ENCODE measurements at regions not wholly inside any gene's neighbourhood (a gene's known extent, or its start where the extent isn't known, plus 50 kb on each side); places are given as distances from the start of the nearest gene placed in this dataset.
A peak's percentile ranks its signal among the peaks of the same experiment; 100 is the strongest.
"Not testable (repeated sequence)": the region's sequence is repeated elsewhere in the genome, so short reads cannot be mapped to it uniquely, and the experiment has no call there.

GRCh38 chr1:41308520-41308919 is 52.7 kb upstream of the FOXO6 start:
- in situ Hi-C loops (cut with HindIII; ENCODE audit: low sequenced_read_pairs); DNase-seq (ENCODE audit: low spot score): not testable (repeated sequence)

DNA sequence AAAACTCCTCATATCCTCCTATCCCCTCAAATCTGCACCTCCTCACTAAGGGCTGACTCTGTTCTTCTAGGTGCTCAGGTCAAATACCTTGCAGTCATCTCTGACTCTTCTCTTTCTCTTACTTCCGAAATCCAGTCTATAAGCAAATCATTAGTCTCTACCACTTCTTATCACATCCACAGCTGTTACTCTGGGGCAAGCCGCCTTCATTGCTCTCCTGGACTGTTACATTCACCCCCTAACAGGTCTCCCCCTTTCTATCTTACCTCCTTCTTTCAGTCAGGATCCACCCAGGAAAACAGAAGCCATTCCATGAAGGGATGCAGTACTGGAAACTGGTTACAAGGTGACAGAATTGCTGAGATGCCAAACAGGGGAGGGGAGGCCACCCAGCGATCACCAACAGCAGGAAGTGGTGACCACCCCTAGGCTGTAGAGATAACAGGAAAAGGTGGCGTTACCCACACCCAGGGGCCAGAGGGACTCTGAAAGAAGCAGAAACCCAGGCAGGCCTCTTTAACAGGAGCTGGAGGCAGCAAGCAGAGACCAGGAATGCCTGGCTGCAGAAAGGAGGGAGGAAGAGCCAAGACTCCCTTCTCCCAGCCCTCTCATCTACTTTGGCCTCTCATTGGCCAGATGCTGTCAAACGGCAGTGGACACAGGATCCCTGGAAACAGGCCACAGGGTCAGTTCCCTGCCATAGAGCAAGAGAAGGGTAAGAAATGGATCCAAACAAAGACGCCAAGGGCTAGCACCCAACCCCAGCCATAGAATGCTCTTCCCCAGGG is 55.5 kb upstream of the FOXO6 start:
- no peak for DNase-seq (ENCODE audit: low spot score)
- in situ Hi-C loops (cut with HindIII; ENCODE audit: low sequenced_read_pairs) = no loop called here

GRCh38 chr1:41296506-41296905 is 54.4 kb upstream of the SCMH1 start:
- no peak for DNase-seq (ENCODE audit: low spot score)
- in situ Hi-C loops (cut with HindIII; ENCODE audit: low sequenced_read_pairs) = no loop called here

GRCh38 chr1:41294216-41294615 is 52.1 kb upstream of the SCMH1 start:
- in situ Hi-C loops (cut with HindIII; ENCODE audit: low sequenced_read_pairs) = no loop called here
- DNase-seq (ENCODE audit: low spot score) = peak; percentile 92

DNA sequence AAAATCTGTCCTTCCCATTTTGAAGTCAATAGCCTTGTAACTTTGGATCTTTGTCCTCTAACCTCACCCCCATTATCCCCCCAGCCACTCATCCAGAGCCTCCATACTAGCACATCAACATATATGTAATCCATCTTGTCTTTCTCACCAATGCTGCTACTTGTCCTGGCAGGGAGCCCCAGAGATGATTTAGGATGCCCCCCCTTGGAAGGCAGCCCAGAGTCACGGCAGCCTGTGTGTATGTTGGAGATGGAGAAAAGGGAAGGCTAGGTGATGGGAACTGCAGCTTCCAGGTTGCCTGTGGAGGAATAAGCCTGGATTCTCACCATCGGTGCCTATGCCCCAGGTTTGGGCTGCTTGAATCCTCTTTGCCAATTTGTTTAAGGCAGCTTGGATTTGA is 51.7 kb upstream of the SCMH1 start:
- DNase-seq (ENCODE audit: low spot score) = no peak
- in situ Hi-C loops (cut with HindIII; ENCODE audit: low sequenced_read_pairs) = no loop called here
